Stomach (tissue), 4 donors: ENCODE measurements at regions not wholly inside any gene's neighbourhood (a gene's known extent, or its start where the extent isn't known, plus 50 kb on each side); places are given as distances from the start of the nearest gene placed in this dataset.

ENCODE experiments used
- CTCF ChIP-seq, 7 experiments: fragments of 450-650 bp in 4 of 7; fragments of 200-600 bp in 3 of 7; sonication (generic) in 3 of 7; IDR thresholded peaks; one replicate each; pipeline ENCODE4 v1.5.1; 2016 to 2019; ENCODE audit warnings: antibody characterized with exemption in 7 of 7, control low read depth in 2 of 7, mild to moderate bottlenecking in 1 of 7
- EP300 ChIP-seq: sonication (generic); formaldehyde crosslinking; IDR thresholded peaks from one replicate; pipeline ENCODE4 v1.6.1; 2017; ENCODE audit warnings: antibody characterized with exemption
- POLR2A ChIP-seq, 4 donors: fragments of 450-650 bp; IDR thresholded peaks; one replicate each; pipeline ENCODE4 v1.6.1; 2016; ENCODE audit warnings: antibody characterized with exemption in 4 of 4, control low read depth in 2 of 4, mild to moderate bottlenecking in 1 of 4, moderate library complexity in 1 of 4
- POLR2AphosphoS5 ChIP-seq, 3 donors: sonication (generic); formaldehyde crosslinking; IDR thresholded peaks; one replicate each; pipeline ENCODE4 v1.6.1; 2016; ENCODE audit warnings: antibody characterized with exemption in 3 of 3

- no peak for TF ChIP-seq CTCF (IDR thresholded peaks at IDR 0.05)
- no peak for TF ChIP-seq EP300
- no peak for TF ChIP-seq POLR2A (IDR thresholded peaks at IDR 0.05)
- no peak for TF ChIP-seq POLR2AphosphoS5 (IDR thresholded peaks at IDR 0.05)
Measured at GRCh38 chr5:99706160-99706559, 777.4 kb upstream of the CHD1 start.
